GM23338 (cell line): ENCODE measurements at regions not wholly inside any gene's neighbourhood (a gene's known extent, or its start where the extent isn't known, plus 50 kb on each side); places are given as distances from the start of the nearest gene placed in this dataset.

Experiments
- ATAC-seq: fragments of 200-7000 bp; cut with Tn5 transposase; 3 replicates; pipeline ENCODE4 v1.9.1; 2020
- DNase-seq: peaks from one replicate; pipeline ENCODE4 v3.0.0-alpha.2; 2015; ENCODE audit warnings: low spot score
- H2AFZ ChIP-seq: fragments of 200-600 bp; sonication (generic); 2 replicates; pipeline ENCODE4 v1.8.0; 2016; ENCODE audit warnings: antibody characterized with exemption, mild to moderate bottlenecking, moderate library complexity
- H3F3A ChIP-seq: fragments of 200-600 bp; sonication (generic); replicated peaks from 2 replicates; pipeline ENCODE4 v1.8.0; 2017; ENCODE audit warnings: antibody characterized with exemption, mixed run types, low read depth
- H3K27ac ChIP-seq: fragments of 200-600 bp; sonication (generic); 2 replicates; pipeline ENCODE4 v1.6.1; 2016; ENCODE audit warnings: low read depth
- H3K27me3 ChIP-seq: fragments of 200-600 bp; sonication (generic); 2 replicates; pipeline ENCODE4 v1.8.0; 2016; ENCODE audit warnings: mild to moderate bottlenecking, mixed run types, moderate library complexity; ENCODE audit not compliant: insufficient read depth
- H3K36me3 ChIP-seq: fragments of 200-600 bp; sonication (generic); 2 replicates; pipeline ENCODE4 v1.8.0; 2016; ENCODE audit warnings: mild to moderate bottlenecking; ENCODE audit not compliant: insufficient read depth
- H3K4me1 ChIP-seq: fragments of 200-600 bp; sonication (generic); 2 replicates; pipeline ENCODE4 v1.8.0; 2016; ENCODE audit warnings: mild to moderate bottlenecking, moderate library complexity; ENCODE audit not compliant: insufficient read depth
- H3K4me2 ChIP-seq: fragments of 200-600 bp; sonication (generic); 2 replicates; pipeline ENCODE4 v1.7.1; 2017; ENCODE audit warnings: mixed run types
- H3K4me3 ChIP-seq: fragments of 200-600 bp; sonication (generic); 2 replicates; pipeline ENCODE4 v1.6.1; 2016; ENCODE audit warnings: mixed run types
- H3K79me2 ChIP-seq: fragments of 200-600 bp; sonication (generic); replicated peaks from 2 replicates; pipeline ENCODE4 v1.8.0; 2017; ENCODE audit warnings: mild to moderate bottlenecking; ENCODE audit not compliant: insufficient read depth
- H3K9me2 ChIP-seq: fragments of 200-600 bp; sonication (generic); 2 replicates; pipeline ENCODE4 v1.8.0; 2017; ENCODE audit not compliant: insufficient read depth
- H4K20me1 ChIP-seq: fragments of 200-600 bp; sonication (generic); replicated peaks from 2 replicates; pipeline ENCODE4 v1.8.0; 2017; ENCODE audit warnings: mild to moderate bottlenecking; ENCODE audit not compliant: insufficient read depth
- H3K27ac Mint-ChIP-seq: 2 replicates; pipeline ENCODE4 v1.8.0; 2020; ENCODE audit warnings: inconsistent platforms, mild to moderate bottlenecking, moderate library complexity, mixed read lengths
- H3K27me3 Mint-ChIP-seq: 3 replicates; pipeline ENCODE4 v1.8.0; 2022; ENCODE audit warnings: low read depth, mild to moderate bottlenecking, moderate library complexity, mixed read lengths, inconsistent platforms; ENCODE audit not compliant: insufficient read depth, poor library complexity
- H3K36me3 Mint-ChIP-seq: 3 replicates; pipeline ENCODE4 v1.8.0; 2021; ENCODE audit warnings: low read depth, mild to moderate bottlenecking, inconsistent platforms, moderate library complexity, mixed read lengths
- H3K4me1 Mint-ChIP-seq: 3 replicates; pipeline ENCODE4 v1.8.0; 2020; ENCODE audit warnings: mild to moderate bottlenecking, inconsistent platforms, mixed read lengths
- H3K4me3 Mint-ChIP-seq: 3 replicates; pipeline ENCODE4 v1.8.0; 2021; ENCODE audit warnings: moderate library complexity, mild to moderate bottlenecking, inconsistent platforms, mixed read lengths
- H3K9me3 Mint-ChIP-seq: 3 replicates; pipeline ENCODE4 v1.8.0; 2020; ENCODE audit warnings: moderate library complexity, mild to moderate bottlenecking, inconsistent platforms, mixed read lengths
- EZH2 ChIP-seq: fragments of 200-600 bp; sonication (generic); IDR thresholded peaks from one replicate; pipeline ENCODE4 v1.8.0; 2017; ENCODE audit warnings: antibody characterized with exemption, mild to moderate bottlenecking, low read depth; ENCODE audit not compliant: unreplicated experiment
- JUNB ChIP-seq: IDR thresholded peaks from one replicate; pipeline ENCODE4 v1.6.1; 2016; ENCODE audit warnings: antibody characterized with exemption; ENCODE audit not compliant: unreplicated experiment
- POLR2AphosphoS5 ChIP-seq: IDR thresholded peaks from 2 replicates; pipeline ENCODE4 v1.6.1; 2016; ENCODE audit warnings: antibody characterized with exemption, low read depth
- STAT1 ChIP-seq: IDR thresholded peaks from one replicate; pipeline ENCODE4 v1.6.1; 2016; ENCODE audit warnings: antibody characterized with exemption; ENCODE audit not compliant: unreplicated experiment
- ZNF114 ChIP-seq: fragments of 250-450 bp; sonication (Bioruptor Pico); IDR thresholded peaks from 2 replicates; pipeline ENCODE4 v1.5.0; 2020; ENCODE audit warnings: mild to moderate bottlenecking, moderate library complexity
- ZNF331 ChIP-seq: fragments of 250-450 bp; sonication (Bioruptor Pico); IDR thresholded peaks from 2 replicates; pipeline ENCODE4 v1.5.0; 2020; ENCODE audit warnings: low read depth, mild to moderate bottlenecking, moderate library complexity
- TF ChIP-seq, protein P1 (sequence below): fragments of 250-450 bp; sonication (Bioruptor Pico); IDR thresholded peaks from 2 replicates; pipeline ENCODE4 v1.5.0; 2020; ENCODE audit warnings: mild to moderate bottlenecking, moderate library complexity
- TF ChIP-seq, protein P2 (sequence below): IDR thresholded peaks from 2 replicates; pipeline ENCODE4 v1.6.1; 2016; ENCODE audit warnings: antibody characterized with exemption

DNA sequence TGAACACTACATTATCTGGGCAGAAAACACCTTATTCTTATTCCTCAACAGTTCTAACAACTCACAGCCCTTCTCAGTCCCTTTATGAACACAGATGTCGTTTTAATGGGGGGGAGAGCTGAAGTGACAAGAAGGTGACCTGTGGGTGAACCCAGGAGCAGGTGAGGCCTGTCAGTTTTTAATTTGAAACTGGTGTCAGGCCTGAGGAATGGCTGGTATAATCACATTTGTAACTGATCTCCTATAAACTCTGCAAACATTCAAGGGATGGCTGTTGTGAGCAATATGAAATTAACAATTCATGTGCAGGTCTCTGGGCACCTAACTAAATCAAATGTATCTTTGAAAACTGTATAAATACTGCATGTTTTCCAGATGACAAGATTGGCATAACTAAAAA, 362.1 kb upstream of the NR5A2 start (continued):
- TF ChIP-seq, protein P1, sequence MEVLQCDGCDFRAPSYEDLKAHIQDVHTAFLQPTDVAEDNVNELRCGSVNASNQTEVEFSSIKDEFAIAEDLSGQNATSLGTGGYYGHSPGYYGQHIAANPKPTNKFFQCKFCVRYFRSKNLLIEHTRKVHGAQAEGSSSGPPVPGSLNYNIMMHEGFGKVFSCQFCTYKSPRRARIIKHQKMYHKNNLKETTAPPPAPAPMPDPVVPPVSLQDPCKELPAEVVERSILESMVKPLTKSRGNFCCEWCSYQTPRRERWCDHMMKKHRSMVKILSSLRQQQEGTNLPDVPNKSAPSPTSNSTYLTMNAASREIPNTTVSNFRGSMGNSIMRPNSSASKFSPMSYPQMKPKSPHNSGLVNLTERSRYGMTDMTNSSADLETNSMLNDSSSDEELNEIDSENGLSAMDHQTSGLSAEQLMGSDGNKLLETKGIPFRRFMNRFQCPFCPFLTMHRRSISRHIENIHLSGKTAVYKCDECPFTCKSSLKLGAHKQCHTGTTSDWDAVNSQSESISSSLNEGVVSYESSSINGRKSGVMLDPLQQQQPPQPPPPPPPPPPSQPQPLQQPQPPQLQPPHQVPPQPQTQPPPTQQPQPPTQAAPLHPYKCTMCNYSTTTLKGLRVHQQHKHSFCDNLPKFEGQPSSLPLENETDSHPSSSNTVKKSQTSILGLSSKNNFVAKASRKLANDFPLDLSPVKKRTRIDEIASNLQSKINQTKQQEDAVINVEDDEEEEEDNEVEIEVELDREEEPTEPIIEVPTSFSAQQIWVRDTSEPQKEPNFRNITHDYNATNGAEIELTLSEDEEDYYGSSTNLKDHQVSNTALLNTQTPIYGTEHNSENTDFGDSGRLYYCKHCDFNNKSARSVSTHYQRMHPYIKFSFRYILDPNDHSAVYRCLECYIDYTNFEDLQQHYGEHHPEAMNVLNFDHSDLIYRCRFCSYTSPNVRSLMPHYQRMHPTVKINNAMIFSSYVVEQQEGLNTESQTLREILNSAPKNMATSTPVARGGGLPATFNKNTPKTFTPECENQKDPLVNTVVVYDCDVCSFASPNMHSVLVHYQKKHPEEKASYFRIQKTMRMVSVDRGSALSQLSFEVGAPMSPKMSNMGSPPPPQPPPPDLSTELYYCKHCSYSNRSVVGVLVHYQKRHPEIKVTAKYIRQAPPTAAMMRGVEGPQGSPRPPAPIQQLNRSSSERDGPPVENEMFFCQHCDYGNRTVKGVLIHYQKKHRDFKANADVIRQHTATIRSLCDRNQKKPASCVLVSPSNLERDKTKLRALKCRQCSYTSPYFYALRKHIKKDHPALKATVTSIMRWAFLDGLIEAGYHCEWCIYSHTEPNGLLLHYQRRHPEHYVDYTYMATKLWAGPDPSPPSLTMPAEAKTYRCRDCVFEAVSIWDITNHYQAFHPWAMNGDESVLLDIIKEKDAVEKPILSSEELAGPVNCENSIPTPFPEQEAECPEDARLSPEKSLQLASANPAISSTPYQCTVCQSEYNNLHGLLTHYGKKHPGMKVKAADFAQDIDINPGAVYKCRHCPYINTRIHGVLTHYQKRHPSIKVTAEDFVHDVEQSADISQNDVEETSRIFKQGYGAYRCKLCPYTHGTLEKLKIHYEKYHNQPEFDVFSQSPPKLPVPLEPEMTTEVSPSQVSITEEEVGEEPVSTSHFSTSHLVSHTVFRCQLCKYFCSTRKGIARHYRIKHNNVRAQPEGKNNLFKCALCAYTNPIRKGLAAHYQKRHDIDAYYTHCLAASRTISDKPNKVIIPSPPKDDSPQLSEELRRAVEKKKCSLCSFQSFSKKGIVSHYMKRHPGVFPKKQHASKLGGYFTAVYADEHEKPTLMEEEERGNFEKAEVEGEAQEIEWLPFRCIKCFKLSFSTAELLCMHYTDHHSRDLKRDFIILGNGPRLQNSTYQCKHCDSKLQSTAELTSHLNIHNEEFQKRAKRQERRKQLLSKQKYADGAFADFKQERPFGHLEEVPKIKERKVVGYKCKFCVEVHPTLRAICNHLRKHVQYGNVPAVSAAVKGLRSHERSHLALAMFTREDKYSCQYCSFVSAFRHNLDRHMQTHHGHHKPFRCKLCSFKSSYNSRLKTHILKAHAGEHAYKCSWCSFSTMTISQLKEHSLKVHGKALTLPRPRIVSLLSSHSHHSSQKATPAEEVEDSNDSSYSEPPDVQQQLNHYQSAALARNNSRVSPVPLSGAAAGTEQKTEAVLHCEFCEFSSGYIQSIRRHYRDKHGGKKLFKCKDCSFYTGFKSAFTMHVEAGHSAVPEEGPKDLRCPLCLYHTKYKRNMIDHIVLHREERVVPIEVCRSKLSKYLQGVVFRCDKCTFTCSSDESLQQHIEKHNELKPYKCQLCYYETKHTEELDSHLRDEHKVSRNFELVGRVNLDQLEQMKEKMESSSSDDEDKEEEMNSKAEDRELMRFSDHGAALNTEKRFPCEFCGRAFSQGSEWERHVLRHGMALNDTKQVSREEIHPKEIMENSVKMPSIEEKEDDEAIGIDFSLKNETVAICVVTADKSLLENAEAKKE = no peak
- TF ChIP-seq ZNF331 (CRISPR knock-in tag) = no peak

DNA sequence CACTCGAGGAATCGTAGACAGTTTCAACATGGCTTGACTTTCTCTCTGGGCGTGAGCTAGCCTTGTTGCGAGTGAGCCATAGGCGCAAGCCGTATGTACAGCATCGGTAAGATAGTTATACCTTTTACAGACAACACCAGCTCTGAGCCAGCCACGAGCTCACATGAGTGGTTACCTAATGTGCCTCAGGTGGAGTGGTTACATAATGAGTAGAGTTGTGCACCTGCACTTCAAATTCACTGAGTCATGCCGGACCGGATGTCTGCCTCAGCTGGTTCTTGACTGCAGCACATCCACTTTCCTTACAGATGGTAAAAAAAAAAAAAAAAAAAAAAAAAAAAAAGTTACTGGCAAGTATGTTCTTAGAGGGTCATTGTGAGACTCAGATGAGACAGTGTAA, 360.4 kb upstream of the NR5A2 start:
- Histone ChIP-seq H3K27ac (no peak overlapping the region), H3K4me2 (no peak overlapping the region), H2AFZ (peak overlapping the region; percentile 23; the same call in 1 of the 2 replicates), H3K79me2 (no peaks in the 10 kb centered on the region), H3K9me2 (no peaks in the 10 kb centered on the region), H4K20me1 (no peaks in the 10 kb centered on the region), H3K4me3 (no peak overlapping the region), H3K27me3 (no peaks in the 10 kb centered on the region), H3K36me3 (no peaks in the 10 kb centered on the region), H3F3A (no peaks in the 10 kb centered on the region), H3K4me1 (no peaks in the 10 kb centered on the region)
- Mint-ChIP-seq H3K27me3 (no peaks in the 10 kb centered on the region), H3K4me1 (no peaks in the 10 kb centered on the region), H3K27ac (no peak overlapping the region), H3K36me3 (no peaks in the 10 kb centered on the region), H3K4me3 (no peak overlapping the region), H3K9me3 (no peaks in the 10 kb centered on the region)
- no peak for DNase-seq
- no peak for ATAC-seq
- TF ChIP-seq JUNB = no peak
- TF ChIP-seq ZNF114 (CRISPR knock-in tag) = no peak
- TF ChIP-seq, protein P2, sequence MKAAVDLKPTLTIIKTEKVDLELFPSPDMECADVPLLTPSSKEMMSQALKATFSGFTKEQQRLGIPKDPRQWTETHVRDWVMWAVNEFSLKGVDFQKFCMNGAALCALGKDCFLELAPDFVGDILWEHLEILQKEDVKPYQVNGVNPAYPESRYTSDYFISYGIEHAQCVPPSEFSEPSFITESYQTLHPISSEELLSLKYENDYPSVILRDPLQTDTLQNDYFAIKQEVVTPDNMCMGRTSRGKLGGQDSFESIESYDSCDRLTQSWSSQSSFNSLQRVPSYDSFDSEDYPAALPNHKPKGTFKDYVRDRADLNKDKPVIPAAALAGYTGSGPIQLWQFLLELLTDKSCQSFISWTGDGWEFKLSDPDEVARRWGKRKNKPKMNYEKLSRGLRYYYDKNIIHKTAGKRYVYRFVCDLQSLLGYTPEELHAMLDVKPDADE = no peak
- no peak for TF ChIP-seq POLR2AphosphoS5
- TF ChIP-seq STAT1 = no peak
- TF ChIP-seq EZH2 = no peak
- no peak for TF ChIP-seq ZNF331 (CRISPR knock-in tag)
- TF ChIP-seq, protein P1 = no peak
